NB4 (cell line): ENCODE measurements at regions not wholly inside any gene's neighbourhood (a gene's known extent, or its start where the extent isn't known, plus 50 kb on each side); places are given as distances from the start of the nearest gene placed in this dataset.

Experiments used
- CTCF ChIP-seq: IDR thresholded peaks from one replicate; pipeline ENCODE4 v1.5.1; 2012; ENCODE audit warnings: low read depth, low read length
- POLR2A ChIP-seq: IDR thresholded peaks from 2 replicates; pipeline ENCODE4 v1.6.1; 2011; ENCODE audit warnings: mild to moderate bottlenecking; ENCODE audit not compliant: insufficient read length; ENCODE audit errors: extremely low read depth

- TF ChIP-seq CTCF: no peak
- no peak for TF ChIP-seq POLR2A
Measured at GRCh38 chr7:68823996-68824780, 774.1 kb upstream of the AUTS2 start.
